SK-N-SH (cell line): ENCODE measurements at regions not wholly inside any gene's neighbourhood (a gene's known extent, or its start where the extent isn't known, plus 50 kb on each side); places are given as distances from the start of the nearest gene placed in this dataset.

Experiments
- CTCF ChIA-PET: fragments of 300-600, 350-600 bp; formaldehyde crosslinking; extraction: SDS; loops from one replicate; lab custom pipeline; 2021; lab: Yijun Ruan, JAX
- POLR2A ChIA-PET: fragments of 350-600 bp; sonication (Branson Sonifier 250); formaldehyde crosslinking; extraction: SDS; loops from one replicate; lab custom pipeline; 2020; ENCODE audit warnings: antibody characterized with exemption, inconsistent platforms; lab: Yijun Ruan, JAX
- DNase-seq: peaks from one replicate; pipeline ENCODE4 v3.0.0; 2012
- H2AFZ ChIP-seq: fragments of 200-600 bp; sonication (generic); 2 replicates; pipeline ENCODE4 v1.8.1; 2016; ENCODE audit warnings: antibody characterized with exemption, mild to moderate bottlenecking, low read depth
- H3F3A ChIP-seq: fragments of 200-600 bp; sonication (generic); replicated peaks from 2 replicates; pipeline ENCODE3; 2016; ENCODE audit warnings: antibody characterized with exemption, mild to moderate bottlenecking; ENCODE audit not compliant: insufficient read depth
- H3K27ac ChIP-seq, 2 experiments: fragments of 200-500 bp in 1 of 2; fragments of 200-600 bp in 1 of 2; sonication (Bioruptor generic) in 1 of 2; sonication (generic), shearing (Covaris generic) in 1 of 2; 2 replicates each; pipeline versions ENCODE4 v1.5.1 to v1.6.1; 2014 to 2016; ENCODE audit warnings: low read depth in 2 of 2, inconsistent platforms in 1 of 2, low read length in 1 of 2, mild to moderate bottlenecking in 1 of 2, mixed read lengths in 1 of 2
- H3K27me3 ChIP-seq: fragments of 200-600 bp; sonication (generic), shearing (Covaris generic); 2 replicates; pipeline ENCODE4 v1.6.1; 2016; ENCODE audit warnings: mixed run types; ENCODE audit not compliant: insufficient read depth
- H3K36me3 ChIP-seq, 2 experiments: fragments of 200-500 bp in 1 of 2; fragments of 200-600 bp in 1 of 2; sonication (Bioruptor generic) in 1 of 2; sonication (generic) in 1 of 2; replicated peaks in 1 of 2; 2 replicates each; pipeline versions ENCODE3 to v1.5.1; 2014 to 2016; ENCODE audit warnings: low read length in 1 of 2, mild to moderate bottlenecking in 1 of 2; ENCODE audit not compliant: insufficient read depth in 2 of 2, control insufficient read depth in 1 of 2
- H3K4me1 ChIP-seq, 2 experiments: fragments of 200-500 bp in 1 of 2; fragments of 200-600 bp in 1 of 2; sonication (Bioruptor generic) in 1 of 2; sonication (generic), shearing (Covaris generic) in 1 of 2; 2 replicates each; pipeline versions ENCODE4 v1.5.1 to v1.6.1; 2014 to 2016; ENCODE audit warnings: low read depth in 1 of 2, low read length in 1 of 2, mixed run types in 1 of 2; ENCODE audit not compliant: insufficient read depth in 2 of 2, control insufficient read depth in 1 of 2
- H3K4me2 ChIP-seq: fragments of 200-600 bp; sonication (generic), shearing (Covaris generic); 2 replicates; pipeline ENCODE4 v1.6.1; 2017; ENCODE audit warnings: mixed run types
- H3K4me3 ChIP-seq, 2 experiments: fragments of 200-500 bp in 1 of 2; fragments of 200-600 bp in 1 of 2; sonication (Bioruptor generic) in 1 of 2; sonication (generic), shearing (Covaris generic) in 1 of 2; 2 replicates each; pipeline versions ENCODE4 v1.5.1 to v1.8.1; 2014 to 2016; ENCODE audit warnings: low read depth in 2 of 2, inconsistent platforms in 1 of 2, low read length in 1 of 2, mild to moderate bottlenecking in 1 of 2, mixed read lengths in 1 of 2, moderate library complexity in 1 of 2
- H3K79me2 ChIP-seq: fragments of 200-600 bp; sonication (generic); 2 replicates; pipeline ENCODE4 v1.8.1; 2017; ENCODE audit warnings: mild to moderate bottlenecking; ENCODE audit not compliant: insufficient read depth
- H3K9ac ChIP-seq: fragments of 200-600 bp; sonication (generic); 2 replicates; pipeline ENCODE4 v1.6.1; 2017; ENCODE audit warnings: mixed run types
- H3K9me2 ChIP-seq: fragments of 200-600 bp; sonication (generic); 2 replicates; pipeline ENCODE4 v1.6.1; 2017; ENCODE audit warnings: mixed run types
- H3K9me3 ChIP-seq: fragments of 200-600 bp; sonication (generic); 2 replicates; pipeline ENCODE4 v1.6.1; 2017; ENCODE audit warnings: mixed run types, mild to moderate bottlenecking, moderate library complexity
- H4K20me1 ChIP-seq: fragments of 200-600 bp; sonication (generic); 2 replicates; pipeline ENCODE4 v1.6.1; 2017; ENCODE audit warnings: mild to moderate bottlenecking, mixed run types; ENCODE audit not compliant: insufficient read depth
- CTCF ChIP-seq: fragments of 200-600 bp; sonication (generic); IDR thresholded peaks from 2 replicates; pipeline ENCODE4 v1.6.1; 2017; ENCODE audit warnings: antibody characterized with exemption, mild to moderate bottlenecking, moderate library complexity
- ELF1 ChIP-seq: IDR thresholded peaks from 2 replicates; pipeline ENCODE4 v1.4.0; 2012
- FOXM1 ChIP-seq: IDR thresholded peaks from 2 replicates; pipeline ENCODE4 v1.4.0; 2012; ENCODE audit warnings: low read depth, mild to moderate bottlenecking
- IRF3 ChIP-seq: fragments of 150-350 bp; IDR thresholded peaks from 2 replicates; pipeline ENCODE4 v1.6.1; 2016; ENCODE audit warnings: mild to moderate bottlenecking, low read depth, low read length
- JUND ChIP-seq: IDR thresholded peaks from 2 replicates; pipeline ENCODE4 v1.4.0; 2012
- MEF2A ChIP-seq: IDR thresholded peaks from 2 replicates; pipeline ENCODE4 v1.4.0; 2012; ENCODE audit warnings: low read depth, borderline replicate concordance
- MXI1 ChIP-seq: IDR thresholded peaks from 2 replicates; pipeline ENCODE4 v1.6.1; 2012; ENCODE audit warnings: mild to moderate bottlenecking, low read depth, low read length, improper control_type of control experiment
- NFIC ChIP-seq: IDR thresholded peaks from 2 replicates; pipeline ENCODE4 v1.4.0; 2012; ENCODE audit warnings: borderline replicate concordance
- POLR2AphosphoS5 ChIP-seq: IDR thresholded peaks from 2 replicates; pipeline ENCODE4 v1.6.1; 2012; ENCODE audit warnings: low read depth, low read length
- RCOR1 ChIP-seq: fragments of 150-350 bp; IDR thresholded peaks from 2 replicates; pipeline ENCODE4 v1.6.1; 2017; ENCODE audit warnings: antibody characterized with exemption, low read length
- RXRA ChIP-seq: IDR thresholded peaks from 2 replicates; pipeline ENCODE4 v1.4.0; 2012; ENCODE audit warnings: low read depth, mild to moderate bottlenecking, borderline replicate concordance
- SMC3 ChIP-seq: IDR thresholded peaks from 2 replicates; pipeline ENCODE4 v1.6.1; 2012; ENCODE audit warnings: low read depth, low read length, improper control_type of control experiment
- TAF1 ChIP-seq: IDR thresholded peaks from 2 replicates; pipeline ENCODE4 v1.6.1; 2012; ENCODE audit warnings: low read depth, mild to moderate bottlenecking, low read length, moderate library complexity, borderline replicate concordance
- TEAD4 ChIP-seq: IDR thresholded peaks from 2 replicates; pipeline ENCODE4 v1.4.0; 2012; ENCODE audit warnings: mild to moderate bottlenecking, borderline replicate concordance; ENCODE audit not compliant: insufficient read depth
- ZBTB33 ChIP-seq: IDR thresholded peaks from 2 replicates; pipeline ENCODE4 v1.4.0; 2012; ENCODE audit warnings: low read depth, borderline replicate concordance
- WGBS: methylation state at CpG from one replicate; pipeline ENCODE4 v1.1.6; 2017; ENCODE audit warnings: low lambda C conversion rate; 5-methylcytosine and 5-hydroxymethylcytosine counted together

GRCh38 chr7:25906760-25907159 is 245.2 kb upstream of the NFE2L3 start:
- Histone ChIP-seq H3K9me3 (no peaks in the 10 kb centered on the region), H3K4me2 (no peak overlapping the region), H2AFZ (no peak overlapping the region), H3K27ac (no peak overlapping the region), H3K4me3 (no peak overlapping the region), H3K79me2 (no peaks in the 10 kb centered on the region), H4K20me1 (no peaks in the 10 kb centered on the region), H3K4me1 (no peaks in the 10 kb centered on the region), H3F3A (no peaks in the 10 kb centered on the region), H3K9me2 (no peaks in the 10 kb centered on the region; the same call in 1 of the 2 replicates), H3K27me3 (no peaks in the 10 kb centered on the region), H3K9ac (no peak overlapping the region), H3K36me3 (no peaks in the 10 kb centered on the region)
- WGBS = 30% methylated on average over 5 of the region's 5 CpGs
- TF ChIP-seq TEAD4 = no peak
- no peak for TF ChIP-seq NFIC
- TF ChIP-seq SMC3 = no peak
- no peak for TF ChIP-seq RXRA
- TF ChIP-seq JUND = no peak
- no peak for TF ChIP-seq POLR2AphosphoS5
- TF ChIP-seq RCOR1 = no peak
- no peak for TF ChIP-seq TAF1
- no peak for TF ChIP-seq MEF2A
- TF ChIP-seq MXI1 = no peak
- TF ChIP-seq IRF3 = no peak
- no peak for TF ChIP-seq ELF1
- TF ChIP-seq FOXM1 = no peak
- no peak for TF ChIP-seq ZBTB33
- no peak for TF ChIP-seq CTCF
- POLR2A ChIA-PET = interaction anchor here (0.7 kb wide), 1 partner anchor 23 kb away, joined by 3 read pairs; no protein-coding TSS in a partner anchor
- CTCF ChIA-PET = interaction anchor here (0.9 to 7.5 kb wide), 4 partner anchors 12 to 775 kb away, joined by 3 to 91 read pairs (median 7); no protein-coding TSS in a partner anchor
- DNase-seq = no peak
